ENCODE measurements at regions not wholly inside any gene's neighbourhood (a gene's known extent, or its start where the extent isn't known, plus 50 kb on each side); places are given as distances from the start of the nearest gene placed in this dataset.

- ATAC-seq (no peak), DNase-seq (no peak)
- no peak overlapping the region for H3K4me3 ChIP-seq
- intact Hi-C loops (cut with DNase I, micrococcal nuclease) = no loop called here
- H3K9me3 ChIP-seq = no peaks in the 10 kb centered on the region
- H3K36me3 ChIP-seq (ENCODE audit: low read depth) = no peaks in the 10 kb centered on the region
- no peaks in the 10 kb centered on the region for H3K4me1 ChIP-seq (ENCODE audit: low read depth)
- no peak for TF ChIP-seq CTCF (IDR thresholded peaks at IDR 0.05)
Observed at GRCh38 chr11:109133159-109133558, 288.8 kb upstream of the C11orf87 start.

GRCh38 chr11:109135627-109136026, 286.4 kb upstream of the C11orf87 start:
- intact Hi-C loops (cut with DNase I, micrococcal nuclease) = no loop called here
- DNase-seq (no peak), ATAC-seq (no peak)
- TF ChIP-seq CTCF (IDR thresholded peaks at IDR 0.05) = no peak
- Histone ChIP-seq H3K36me3 (ENCODE audit: low read depth) (no peaks in the 10 kb centered on the region), H3K4me1 (ENCODE audit: low read depth) (no peaks in the 10 kb centered on the region), H3K9me3 (no peaks in the 10 kb centered on the region), H3K4me3 (no peak overlapping the region)

GRCh38 chr11:109138196-109138595, 283.8 kb upstream of the C11orf87 start:
- no peak for ATAC-seq
- no peaks in the 10 kb centered on the region for H3K36me3 ChIP-seq (ENCODE audit: low read depth)
- no peaks in the 10 kb centered on the region for H3K9me3 ChIP-seq
- intact Hi-C loops (cut with DNase I, micrococcal nuclease) = no loop called here
- TF ChIP-seq CTCF (IDR thresholded peaks at IDR 0.05) = no peak
- no peak overlapping the region for H3K4me3 ChIP-seq
- no peak for DNase-seq
- H3K4me1 ChIP-seq (ENCODE audit: low read depth) = no peaks in the 10 kb centered on the region

- Histone ChIP-seq H3K4me3 (no peak overlapping the region), H3K36me3 (ENCODE audit: low read depth) (no peaks in the 10 kb centered on the region), H3K9me3 (no peaks in the 10 kb centered on the region), H3K4me1 (ENCODE audit: low read depth) (no peaks in the 10 kb centered on the region)
- intact Hi-C loops (cut with DNase I, micrococcal nuclease) = no loop called here
- DNase-seq (no peak), ATAC-seq (no peak)
- no peak for TF ChIP-seq CTCF (IDR thresholded peaks at IDR 0.05)
Observed at GRCh38 chr11:109140426-109140825, 281.6 kb upstream of the C11orf87 start.

- no peak for TF ChIP-seq CTCF (IDR thresholded peaks at IDR 0.05)
Observed at GRCh38 chr11:109140857-109141515, 281.0 kb upstream of the C11orf87 start.

GRCh38 chr11:109145287-109145686, 276.7 kb upstream of the C11orf87 start:
- DNase-seq (no peak), ATAC-seq (no peak)
- Histone ChIP-seq H3K4me1 (ENCODE audit: low read depth) (no peaks in the 10 kb centered on the region), H3K9me3 (no peaks in the 10 kb centered on the region), H3K36me3 (ENCODE audit: low read depth) (no peaks in the 10 kb centered on the region), H3K4me3 (no peak overlapping the region)
- intact Hi-C loops (cut with DNase I, micrococcal nuclease) = no loop called here
- TF ChIP-seq CTCF (IDR thresholded peaks at IDR 0.05) = no peak

More at GRCh38 chr11:109140857-109141515, 281.0 kb upstream of the C11orf87 start:
- ATAC-seq = no peak
- Histone ChIP-seq H3K9me3 (no peaks in the 10 kb centered on the region), H3K4me1 (ENCODE audit: low read depth) (no peaks in the 10 kb centered on the region), H3K4me3 (no peak overlapping the region), H3K36me3 (ENCODE audit: low read depth) (no peaks in the 10 kb centered on the region)
- intact Hi-C loops (cut with DNase I, micrococcal nuclease) = no loop called here
- DNase-seq = no peak
